ENCODE measurements at regions not wholly inside any gene's neighbourhood (a gene's known extent, or its start where the extent isn't known, plus 50 kb on each side); places are given as distances from the start of the nearest gene placed in this dataset.

- TF ChIP-seq CTCF (IDR thresholded peaks at IDR 0.05; ENCODE audit: poor library complexity) (no peak), EZH2phosphoT487 (IDR thresholded peaks at IDR 0.05; ENCODE audit: low read depth, severe bottlenecking, unreplicated experiment) (no peak), EZH2 (IDR thresholded peaks at IDR 0.05; ENCODE audit: borderline replicate concordance) (no peak)
Measured at GRCh38 chr2:176504440-176504839, 235.2 kb downstream of the MTX2 start.
